Kidney (tissue), 13 donors: ENCODE measurements at regions not wholly inside any gene's neighbourhood (a gene's known extent, or its start where the extent isn't known, plus 50 kb on each side); places are given as distances from the start of the nearest gene placed in this dataset.

Experiments used
- DNase-seq, 5 donors: peaks; one replicate each; pipeline ENCODE4 v3.0.0-alpha.2; 2013 to 2020
- FAIRE-seq: peaks from 2 replicates; lab custom pipeline; 2012; peaks lifted over from hg19 to GRCh38; lab: Jason Lieb, UNC
- H3K27ac ChIP-seq, 2 donors: one replicate each; pipeline ENCODE4 v1.7.0; 2013; ENCODE audit warnings: low read depth in 2 of 2, low read length in 2 of 2, inconsistent platforms in 1 of 2
- H3K27me3 ChIP-seq: one replicate; pipeline ENCODE4 v1.7.1; 2013; ENCODE audit warnings: low read length, inconsistent platforms; ENCODE audit not compliant: control insufficient read depth, insufficient read depth
- H3K36me3 ChIP-seq, 3 donors: one replicate each; pipeline versions ENCODE4 v1.7.0 to v1.7.1; 2013; ENCODE audit warnings: low read length in 3 of 3, control low read depth in 1 of 3, inconsistent platforms in 1 of 3; ENCODE audit not compliant: insufficient read depth in 3 of 3, control insufficient read depth in 2 of 3
- H3K4me1 ChIP-seq, 3 donors: one replicate each; pipeline versions ENCODE4 v1.7.0 to v1.7.1; 2013; ENCODE audit warnings: low read length in 3 of 3, inconsistent platforms in 1 of 3, low read depth in 1 of 3; ENCODE audit not compliant: control insufficient read depth in 2 of 3, insufficient read depth in 2 of 3
- H3K4me3 ChIP-seq, 3 donors: one replicate each; pipeline versions ENCODE4 v1.7.0 to v1.8.1; 2013; ENCODE audit warnings: low read length in 3 of 3, control low read depth in 1 of 3, inconsistent platforms in 1 of 3
- H3K9ac ChIP-seq, 3 donors: one replicate each; pipeline versions ENCODE4 v1.7.0 to v1.7.1; 2013; ENCODE audit warnings: low read length in 3 of 3, control low read depth in 1 of 3, inconsistent platforms in 1 of 3
- H3K9me3 ChIP-seq, 3 donors: one replicate each; pipeline versions ENCODE4 v1.7.0 to v1.7.1; 2013; ENCODE audit warnings: low read length in 3 of 3, control low read depth in 1 of 3, inconsistent platforms in 1 of 3; ENCODE audit not compliant: control insufficient read depth in 2 of 3, insufficient read depth in 1 of 3
- CTCF ChIP-seq: IDR thresholded peaks from 3 replicates; pipeline ENCODE4 v1.5.1; 2012; ENCODE audit warnings: mild to moderate bottlenecking, moderate library complexity, borderline replicate concordance; ENCODE audit not compliant: insufficient read depth; ENCODE audit errors: extremely low read depth
- intact Hi-C: fragments of 100-400 bp; cut with DNase I; formaldehyde crosslinking; loops from one replicate; pipeline ENCODE4 v1.11.1; 2022
- donor health status: control.
- donor health status: control.
- donor health status: control.
- donor health status: control.
- donor health status: control.
- donor health status: DM: yes; HTN: yes; CAD: no.
- donor health status: Normal renal cell carcinoma (clear cell type).

GRCh38 chr9:3742586-3742985, 216.8 kb upstream of the RFX3 start:
- DNase-seq (no peak), FAIRE-seq (no peak)
- H3K4me1 ChIP-seq = peaks cover 0 to 6% (median 0%) of the 10 kb centered on the region in 3 donors
- H3K4me3 ChIP-seq = no peak overlapping the region
- no peaks in the 10 kb centered on the region for H3K9me3 ChIP-seq
- H3K27me3 ChIP-seq = no peaks in the 10 kb centered on the region
- intact Hi-C loops = no loop called here
- H3K27ac ChIP-seq = no peak overlapping the region
- no peak for TF ChIP-seq CTCF
- H3K9ac ChIP-seq = no peak overlapping the region
- no peaks in the 10 kb centered on the region for H3K36me3 ChIP-seq

GRCh38 chr9:3741729-3742128, 215.9 kb upstream of the RFX3 start:
- H3K9ac ChIP-seq = no peak overlapping the region
- H3K27ac ChIP-seq = peak overlapping the region; percentile 52 to 59
- peaks cover 0 to 6% (median 0%) of the 10 kb centered on the region in 3 donors for H3K4me1 ChIP-seq
- DNase-seq (peak in 2 of 5 donors; percentile 17 to 22), FAIRE-seq (no peak)
- intact Hi-C loops = no loop called here
- H3K4me3 ChIP-seq = no peak overlapping the region
- TF ChIP-seq CTCF = no peak
- H3K27me3 ChIP-seq = no peaks in the 10 kb centered on the region
- no peaks in the 10 kb centered on the region for H3K36me3 ChIP-seq
- no peaks in the 10 kb centered on the region for H3K9me3 ChIP-seq

GRCh38 chr9:3740690-3741419, 215.1 kb upstream of the RFX3 start:
- FAIRE-seq (no peak), DNase-seq (peak in 2 of 5 donors; percentile 63 to 74)
- intact Hi-C loops = no loop called here
- Histone ChIP-seq H3K4me1 (peaks cover 0 to 6% (median 0%) of the 10 kb centered on the region in 3 donors), H3K9me3 (no peaks in the 10 kb centered on the region), H3K9ac (no peak overlapping the region), H3K4me3 (peak overlapping the region in 1 of 3 donors; percentile 33), H3K27ac (peak overlapping the region; percentile 26 to 52), H3K36me3 (no peaks in the 10 kb centered on the region), H3K27me3 (no peaks in the 10 kb centered on the region)
- TF ChIP-seq CTCF = no peak
